Prostate gland (tissue), 2 donors: ENCODE measurements at regions not wholly inside any gene's neighbourhood (a gene's known extent, or its start where the extent isn't known, plus 50 kb on each side); places are given as distances from the start of the nearest gene placed in this dataset.

ENCODE experiments used
- DNase-seq: peaks from one replicate; pipeline ENCODE4 v3.0.0-alpha.2; 2019; ENCODE audit warnings: low spot score
- H3K27ac ChIP-seq, 2 donors: fragments of 200-600 bp; sonication (generic); 2 replicates each; pipeline ENCODE4 v1.5.1; 2017 to 2019
- H3K27me3 ChIP-seq: fragments of 200-600 bp; sonication (generic); replicated peaks from 2 replicates; pipeline ENCODE4 v1.5.1; 2019; ENCODE audit not compliant: insufficient read depth
- H3K36me3 ChIP-seq, 2 donors: fragments of 200-600 bp; sonication (generic); 1 replicate in 1 of 2; 2 replicates in 1 of 2; pipeline versions ENCODE4 v1.5.1 to v1.8.1; 2017 to 2019
- H3K4me1 ChIP-seq: fragments of 200-600 bp; sonication (generic); replicated peaks from 2 replicates; pipeline ENCODE4 v1.5.1; 2019
- H3K4me3 ChIP-seq, 2 donors: fragments of 200-600 bp; sonication (generic); 2 replicates each; pipeline ENCODE4 v1.5.1; 2017 to 2019
- H3K9me3 ChIP-seq: fragments of 200-600 bp; sonication (generic); 2 replicates; pipeline ENCODE4 v1.5.1; 2017
- CTCF ChIP-seq, 4 experiments: fragments of 200-600 bp in 2 of 4; fragments of 450-650 bp in 2 of 4; sonication (generic) in 2 of 4; IDR thresholded peaks; 1 replicate in 3 of 4; 2 replicates in 1 of 4; pipeline ENCODE4 v1.5.1; 2016 to 2019; ENCODE audit warnings: antibody characterized with exemption in 4 of 4, mild to moderate bottlenecking in 2 of 4, moderate library complexity in 2 of 4
- POLR2A ChIP-seq: fragments of 450-650 bp; IDR thresholded peaks from one replicate; pipeline ENCODE4 v1.6.1; 2016; ENCODE audit warnings: antibody characterized with exemption, mild to moderate bottlenecking
- POLR2AphosphoS5 ChIP-seq: sonication (generic); formaldehyde crosslinking; IDR thresholded peaks from one replicate; pipeline ENCODE4 v1.6.1; 2017; ENCODE audit warnings: antibody characterized with exemption
- WGBS: methylation state at CpG from one replicate; pipeline ENCODE4 v1.1.5; 2018; 5-methylcytosine and 5-hydroxymethylcytosine counted together
- intact Hi-C: fragments of 100-400 bp; cut with DNase I; formaldehyde crosslinking; loops from one replicate; pipeline ENCODE4 v1.14.2; 2022

GRCh38 chr7:26078437-26079336 is 73.3 kb upstream of the NFE2L3 start:
- TF ChIP-seq CTCF (IDR thresholded peaks at IDR 0.05): peak in 3 of 4 experiments; percentile 22 to 41 (median 33)
- TF ChIP-seq POLR2AphosphoS5: peak; percentile 63
- TF ChIP-seq POLR2A: no peak
- no peak overlapping the region for H3K27ac ChIP-seq
- peaks cover 3% of the 10 kb centered on the region for H3K27me3 ChIP-seq
- WGBS: 7% methylated on average over 19 of the region's 19 CpGs
- intact Hi-C loops: no loop called here
- H3K4me3 ChIP-seq: no peak overlapping the region
- peak; percentile 59 for DNase-seq
- no peaks in the 10 kb centered on the region for H3K4me1 ChIP-seq
- no peaks in the 10 kb centered on the region for H3K36me3 ChIP-seq
- no peaks in the 10 kb centered on the region for H3K9me3 ChIP-seq

GRCh38 chr7:26081638-26082037 is 70.4 kb upstream of the NFE2L3 start:
- Histone ChIP-seq H3K4me3 (no peak overlapping the region), H3K36me3 (no peaks in the 10 kb centered on the region), H3K9me3 (no peaks in the 10 kb centered on the region), H3K4me1 (no peaks in the 10 kb centered on the region), H3K27me3 (peaks cover 3% of the 10 kb centered on the region), H3K27ac (no peak overlapping the region)
- no peak for DNase-seq
- 48% methylated on average over 2 of the region's 2 CpGs for WGBS
- TF ChIP-seq POLR2AphosphoS5: no peak
- TF ChIP-seq CTCF (IDR thresholded peaks at IDR 0.05): no peak
- TF ChIP-seq POLR2A: no peak
- intact Hi-C loops: no loop called here

- no peak for TF ChIP-seq CTCF (IDR thresholded peaks at IDR 0.05)
- no peak for TF ChIP-seq POLR2A
- TF ChIP-seq POLR2AphosphoS5: no peak
- H3K27ac ChIP-seq: no peak overlapping the region
- H3K4me3 ChIP-seq: no peak overlapping the region
- no peak for DNase-seq
- H3K9me3 ChIP-seq: no peaks in the 10 kb centered on the region
- H3K27me3 ChIP-seq: peaks cover 3% of the 10 kb centered on the region
- no peaks in the 10 kb centered on the region for H3K36me3 ChIP-seq
- 16% methylated on average over 2 of the region's 2 CpGs for WGBS
- H3K4me1 ChIP-seq: no peaks in the 10 kb centered on the region
- intact Hi-C loops: no loop called here
These were observed 68.9 kb upstream of the NFE2L3 start for GRCh38 chr7:26083113-26083512.

- Histone ChIP-seq H3K4me1 (no peaks in the 10 kb centered on the region), H3K36me3 (no peaks in the 10 kb centered on the region), H3K27ac (no peak overlapping the region), H3K4me3 (no peak overlapping the region), H3K27me3 (peaks cover 3% of the 10 kb centered on the region), H3K9me3 (no peaks in the 10 kb centered on the region)
- TF ChIP-seq POLR2AphosphoS5 (no peak), POLR2A (no peak), CTCF (IDR thresholded peaks at IDR 0.05) (no peak)
- WGBS: 75% methylated on average over 7 of the region's 7 CpGs
- DNase-seq: no peak
- intact Hi-C loops: no loop called here
These were observed 67.6 kb upstream of the NFE2L3 start for GRCh38 chr7:26084418-26084817.

GRCh38 chr7:26085771-26086170 is 66.2 kb upstream of the NFE2L3 start:
- Histone ChIP-seq H3K9me3 (no peaks in the 10 kb centered on the region), H3K4me1 (no peaks in the 10 kb centered on the region), H3K27me3 (peaks cover 3% of the 10 kb centered on the region), H3K27ac (no peak overlapping the region), H3K4me3 (no peak overlapping the region), H3K36me3 (no peaks in the 10 kb centered on the region)
- intact Hi-C loops: no loop called here
- 83% methylated on average over 7 of the region's 7 CpGs for WGBS
- no peak for TF ChIP-seq CTCF (IDR thresholded peaks at IDR 0.05)
- no peak for TF ChIP-seq POLR2AphosphoS5
- TF ChIP-seq POLR2A: no peak
- DNase-seq: no peak
